Sigmoid colon (tissue), 6 donors: ENCODE measurements at regions not wholly inside any gene's neighbourhood (a gene's known extent, or its start where the extent isn't known, plus 50 kb on each side); places are given as distances from the start of the nearest gene placed in this dataset.
"Not testable (repeated sequence)": the region's sequence is repeated elsewhere in the genome, so short reads cannot be mapped to it uniquely, and the experiment has no call there.

Source experiments
- DNase-seq: peaks from one replicate; pipeline ENCODE4 v3.0.0-alpha.2; 2019
- H3K27ac ChIP-seq, 4 donors: fragments of 200-600 bp; sonication (generic); one replicate each; pipeline ENCODE4 v1.5.1; 2016 to 2019; ENCODE audit warnings: mild to moderate bottlenecking in 1 of 4
- H3K27me3 ChIP-seq, 3 donors: fragments of 200-600 bp; sonication (generic); one replicate each; pipeline ENCODE4 v1.5.1; 2019; ENCODE audit warnings: mild to moderate bottlenecking in 1 of 3
- H3K36me3 ChIP-seq, 4 donors: fragments of 200-600 bp; sonication (generic); one replicate each; pipeline ENCODE4 v1.5.1; 2016 to 2019
- H3K4me1 ChIP-seq, 4 donors: fragments of 200-600 bp; sonication (generic); one replicate each; pipeline ENCODE4 v1.5.1; 2017 to 2019
- H3K4me3 ChIP-seq, 4 donors: fragments of 200-600 bp; sonication (generic); one replicate each; pipeline ENCODE4 v1.5.1; 2017 to 2019; ENCODE audit warnings: mild to moderate bottlenecking in 2 of 4, moderate library complexity in 1 of 4
- H3K9me3 ChIP-seq, 4 donors: fragments of 200-600 bp in 3 of 4; sonication (generic) in 3 of 4; one replicate each; pipeline versions ENCODE4 v1.5.1 to v1.6.1; 2013 to 2019
- EP300 ChIP-seq, 4 donors: sonication (generic); formaldehyde crosslinking; IDR thresholded peaks; one replicate each; pipeline ENCODE4 v1.6.1; 2017; ENCODE audit warnings: antibody characterized with exemption in 4 of 4
- POLR2A ChIP-seq, 2 donors: fragments of 450-650 bp; IDR thresholded peaks; one replicate each; pipeline ENCODE4 v1.6.1; 2016; ENCODE audit warnings: antibody characterized with exemption in 2 of 2, mild to moderate bottlenecking in 2 of 2, moderate library complexity in 2 of 2
- POLR2AphosphoS5 ChIP-seq, 4 donors: sonication (generic); formaldehyde crosslinking; IDR thresholded peaks; one replicate each; pipeline ENCODE4 v1.6.1; 2017; ENCODE audit warnings: antibody characterized with exemption in 4 of 4
- WGBS, 2 donors: extraction: QIAGEN DNeasy Blood & Tissue Kit; methylation state at CpG; one replicate each; pipeline ENCODE4 v1.1.7; 2013; 5-methylcytosine and 5-hydroxymethylcytosine counted together
- intact Hi-C: fragments of 100-400 bp; cut with DNase I; formaldehyde crosslinking; loops from one replicate; pipeline ENCODE4 v1.15.1; 2023
- TF ChIP-seq, protein P1 (sequence below), 4 experiments: fragments of 450-650 bp in 3 of 4; fragments of 200-600 bp in 1 of 4; IDR thresholded peaks; one replicate each; pipeline ENCODE4 v1.5.1; 2016 to 2019; ENCODE audit warnings: antibody characterized with exemption in 4 of 4, mild to moderate bottlenecking in 3 of 4, moderate library complexity in 2 of 4
- donor health status: healthy with polysubstance abuse.
- donor health status: healthy.

DNA sequence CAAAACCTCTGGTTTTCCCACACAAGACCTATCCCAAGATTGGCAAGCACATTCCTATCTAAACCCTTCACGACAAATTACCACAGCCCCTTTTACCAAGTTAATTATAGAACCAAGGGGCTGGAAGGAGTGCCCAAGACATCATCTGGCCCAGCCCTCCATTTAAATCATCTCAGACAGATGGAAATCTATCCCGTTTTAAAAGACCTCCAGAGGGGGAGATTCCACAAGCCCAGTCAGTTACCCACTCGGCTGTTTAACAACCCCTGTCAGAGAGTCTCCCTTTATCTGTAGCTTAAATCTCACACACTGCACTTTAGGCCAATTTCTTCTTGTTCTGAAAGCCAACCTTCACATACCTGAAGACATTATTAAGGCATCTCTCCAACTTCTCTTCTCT is 179.1 kb upstream of the MEIS1 start:
- no peaks in the 10 kb centered on the region for H3K36me3 ChIP-seq
- TF ChIP-seq POLR2A (IDR thresholded peaks at IDR 0.05): no peak
- TF ChIP-seq, protein P1, sequence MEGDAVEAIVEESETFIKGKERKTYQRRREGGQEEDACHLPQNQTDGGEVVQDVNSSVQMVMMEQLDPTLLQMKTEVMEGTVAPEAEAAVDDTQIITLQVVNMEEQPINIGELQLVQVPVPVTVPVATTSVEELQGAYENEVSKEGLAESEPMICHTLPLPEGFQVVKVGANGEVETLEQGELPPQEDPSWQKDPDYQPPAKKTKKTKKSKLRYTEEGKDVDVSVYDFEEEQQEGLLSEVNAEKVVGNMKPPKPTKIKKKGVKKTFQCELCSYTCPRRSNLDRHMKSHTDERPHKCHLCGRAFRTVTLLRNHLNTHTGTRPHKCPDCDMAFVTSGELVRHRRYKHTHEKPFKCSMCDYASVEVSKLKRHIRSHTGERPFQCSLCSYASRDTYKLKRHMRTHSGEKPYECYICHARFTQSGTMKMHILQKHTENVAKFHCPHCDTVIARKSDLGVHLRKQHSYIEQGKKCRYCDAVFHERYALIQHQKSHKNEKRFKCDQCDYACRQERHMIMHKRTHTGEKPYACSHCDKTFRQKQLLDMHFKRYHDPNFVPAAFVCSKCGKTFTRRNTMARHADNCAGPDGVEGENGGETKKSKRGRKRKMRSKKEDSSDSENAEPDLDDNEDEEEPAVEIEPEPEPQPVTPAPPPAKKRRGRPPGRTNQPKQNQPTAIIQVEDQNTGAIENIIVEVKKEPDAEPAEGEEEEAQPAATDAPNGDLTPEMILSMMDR (IDR thresholded peaks at IDR 0.05): no peak
- TF ChIP-seq POLR2AphosphoS5 (IDR thresholded peaks at IDR 0.05): no peak
- TF ChIP-seq EP300 (IDR thresholded peaks at IDR 0.05): no peak
- no peaks in the 10 kb centered on the region for H3K27me3 ChIP-seq
- no peak for DNase-seq
- H3K27ac ChIP-seq: no peak overlapping the region
- peaks cover 0 to under 1% (median 0%) of the 10 kb centered on the region in 4 donors for H3K4me1 ChIP-seq
- no peak overlapping the region for H3K4me3 ChIP-seq
- intact Hi-C loops: no loop called here
- WGBS, 2 donors: 55 to 75% methylated on average over 3 of the region's 3 CpGs
- H3K9me3 ChIP-seq: no peaks in the 10 kb centered on the region

DNA sequence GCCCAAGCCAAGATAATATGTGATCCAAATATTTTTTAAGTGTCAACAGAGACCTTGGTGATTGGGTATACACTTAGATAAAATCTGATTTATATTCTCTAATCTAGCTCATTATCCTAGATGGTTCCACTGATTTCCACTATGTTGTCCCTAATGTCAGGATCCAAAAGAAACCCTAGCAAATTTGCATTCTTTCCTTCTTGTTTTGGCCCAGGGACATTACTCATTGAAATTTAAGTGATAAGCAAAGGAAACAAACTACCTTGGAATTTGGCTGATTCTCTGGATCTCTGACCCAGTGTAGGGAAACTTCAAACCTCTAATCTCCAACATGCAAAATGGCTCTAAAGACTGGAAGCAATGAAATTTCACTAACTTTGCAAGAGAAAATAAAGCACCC is 179.8 kb upstream of the MEIS1 start:
- Histone ChIP-seq H3K9me3 (no peaks in the 10 kb centered on the region), H3K4me3 (no peak overlapping the region), H3K27me3 (no peaks in the 10 kb centered on the region), H3K4me1 (no peaks in the 10 kb centered on the region), H3K27ac (no peak overlapping the region), H3K36me3 (no peaks in the 10 kb centered on the region)
- intact Hi-C loops: no loop called here
- TF ChIP-seq, protein P1 (IDR thresholded peaks at IDR 0.05): no peak
- no peak for DNase-seq

GRCh38 chr2:66253066-66253465 is 181.9 kb upstream of the MEIS1 start:
- H3K27me3 ChIP-seq: no peaks in the 10 kb centered on the region
- WGBS, 2 donors: 61 to 74% methylated on average over 2 of the region's 2 CpGs
- H3K9me3 ChIP-seq: no peaks in the 10 kb centered on the region
- H3K36me3 ChIP-seq: no peaks in the 10 kb centered on the region
- no peak overlapping the region for H3K27ac ChIP-seq
- DNase-seq: no peak
- intact Hi-C loops: no loop called here
- TF ChIP-seq, protein P1 (IDR thresholded peaks at IDR 0.05): no peak
- TF ChIP-seq EP300 (IDR thresholded peaks at IDR 0.05): no peak
- no peak overlapping the region for H3K4me3 ChIP-seq
- no peaks in the 10 kb centered on the region for H3K4me1 ChIP-seq

DNA sequence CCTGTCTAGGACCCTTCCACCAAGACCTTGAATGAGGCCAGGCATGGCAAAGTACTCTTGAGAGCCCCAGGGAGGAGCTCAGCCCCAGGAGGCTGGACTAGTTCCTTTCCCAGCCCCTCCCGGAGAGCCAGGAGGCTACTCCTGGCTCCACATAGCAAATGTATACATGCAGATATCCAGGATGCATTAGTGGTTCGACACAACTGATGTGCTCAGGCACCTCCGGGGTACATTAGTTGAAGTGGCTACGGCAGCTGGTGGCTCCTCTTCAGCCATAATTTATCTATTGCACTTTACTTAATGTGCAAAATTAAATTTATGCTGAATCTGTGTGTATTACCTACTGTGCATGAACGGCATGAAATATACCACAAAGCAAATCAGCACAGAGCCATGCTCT is 182.8 kb upstream of the MEIS1 start:
- no peaks in the 10 kb centered on the region for H3K36me3 ChIP-seq
- 78 to 88% methylated on average over 5 of the region's 5 CpGs for WGBS, 2 donors
- no peak overlapping the region for H3K4me3 ChIP-seq
- H3K27me3 ChIP-seq: no peaks in the 10 kb centered on the region
- no peaks in the 10 kb centered on the region for H3K4me1 ChIP-seq
- H3K9me3 ChIP-seq: no peaks in the 10 kb centered on the region
- H3K27ac ChIP-seq: no peak overlapping the region
- TF ChIP-seq POLR2AphosphoS5 (IDR thresholded peaks at IDR 0.05): no peak
- no peak for DNase-seq
- intact Hi-C loops: no loop called here

DNA sequence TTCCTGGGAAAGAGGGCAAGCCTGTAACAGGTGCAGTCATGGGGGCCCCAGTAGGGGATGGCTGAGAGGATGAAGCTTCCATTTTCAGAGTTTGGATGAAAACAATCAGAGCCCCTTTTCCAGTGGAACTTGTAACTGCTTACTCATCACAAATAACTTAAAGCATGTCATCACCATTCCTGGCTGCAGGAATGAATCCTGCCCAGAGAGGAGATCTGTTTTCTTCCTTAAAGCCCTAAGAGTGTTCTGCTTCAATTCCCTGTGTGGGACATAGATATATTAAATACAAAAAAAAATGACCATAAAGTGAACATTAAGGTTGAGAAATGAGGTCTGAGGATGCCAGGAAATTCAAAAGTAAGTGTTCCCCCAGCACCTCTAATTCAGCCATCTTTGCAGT is 183.4 kb upstream of the MEIS1 start:
- intact Hi-C loops: no loop called here
- Histone ChIP-seq H3K27me3 (no peaks in the 10 kb centered on the region), H3K9me3 (no peaks in the 10 kb centered on the region), H3K27ac (no peak overlapping the region), H3K4me3 (no peak overlapping the region), H3K36me3 (no peaks in the 10 kb centered on the region), H3K4me1 (no peaks in the 10 kb centered on the region)
- no peak for DNase-seq
- TF ChIP-seq POLR2A (IDR thresholded peaks at IDR 0.05): no peak
- TF ChIP-seq, protein P1 (IDR thresholded peaks at IDR 0.05): no peak
- TF ChIP-seq EP300 (IDR thresholded peaks at IDR 0.05): no peak
- no peak for TF ChIP-seq POLR2AphosphoS5 (IDR thresholded peaks at IDR 0.05)

- H3K4me1 ChIP-seq, H3K9me3 ChIP-seq, H3K27me3 ChIP-seq, H3K36me3 ChIP-seq, DNase-seq, intact Hi-C loops, H3K27ac ChIP-seq, H3K4me3 ChIP-seq: not testable (repeated sequence)
- 60 to 79% methylated on average over 5 of the region's 7 CpGs for WGBS, 2 donors
Observed at GRCh38 chr2:66249089-66249488, 185.8 kb upstream of the MEIS1 start.

GRCh38 chr2:66243809-66244208 is 191.1 kb upstream of the MEIS1 start:
- intact Hi-C loops, H3K27me3 ChIP-seq, H3K27ac ChIP-seq, H3K4me3 ChIP-seq, H3K9me3 ChIP-seq, H3K36me3 ChIP-seq, DNase-seq: not testable (repeated sequence)
- peaks cover 0 to 29% (median 11%) of the 10 kb centered on the region in 4 donors for H3K4me1 ChIP-seq
- WGBS, 2 donors: 89 to 92% methylated on average over 5 of the region's 5 CpGs

- intact Hi-C loops, H3K36me3 ChIP-seq, H3K27ac ChIP-seq, H3K27me3 ChIP-seq, H3K9me3 ChIP-seq, H3K4me3 ChIP-seq, DNase-seq: not testable (repeated sequence)
- WGBS, 2 donors: 59 to 90% methylated on average over 1 of the region's 1 CpG
- H3K4me1 ChIP-seq: peaks cover 0 to 29% (median 11%) of the 10 kb centered on the region in 4 donors
Observed at GRCh38 chr2:66242888-66243287, 192.0 kb upstream of the MEIS1 start.
